Caki2 (cell line): ENCODE measurements at regions not wholly inside any gene's neighbourhood (a gene's known extent, or its start where the extent isn't known, plus 50 kb on each side); places are given as distances from the start of the nearest gene placed in this dataset.
"Not testable (repeated sequence)": the region's sequence is repeated elsewhere in the genome, so short reads cannot be mapped to it uniquely, and the experiment has no call there.

Experiments used
- DNase-seq: peaks from one replicate; pipeline ENCODE4 v3.0.0-alpha.2; 2015; ENCODE audit warnings: low read depth
- in situ Hi-C: cut with HindIII; loops from 2 replicates; pipeline ENCODE4 v1.10.0; 2016; ENCODE audit warnings: low sequenced_read_pairs, low pct_unique_long_range_greater_than_20kb, mixed read lengths

DNA sequence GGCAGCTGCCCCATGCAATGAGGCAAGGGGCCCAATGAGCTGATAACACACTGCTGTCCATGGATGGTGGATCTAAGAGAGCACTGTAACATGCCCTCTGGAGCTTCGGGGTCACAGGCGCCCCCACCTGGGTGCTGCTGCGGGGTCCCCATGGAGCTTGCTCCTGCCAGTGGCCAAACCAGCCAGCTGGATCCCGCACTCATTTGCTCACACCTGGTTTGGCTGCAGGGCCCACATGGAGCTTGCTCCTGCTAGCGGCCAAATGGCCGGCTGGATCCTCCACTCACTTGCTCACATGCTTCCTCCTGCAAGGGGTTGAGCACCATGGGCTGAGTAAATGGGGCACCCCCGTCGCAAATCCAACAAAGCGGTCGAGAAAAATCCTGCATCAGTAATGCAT, 68.3 kb upstream of the ARL15 start:
- no peak for DNase-seq
- in situ Hi-C loops = no loop called here

DNA sequence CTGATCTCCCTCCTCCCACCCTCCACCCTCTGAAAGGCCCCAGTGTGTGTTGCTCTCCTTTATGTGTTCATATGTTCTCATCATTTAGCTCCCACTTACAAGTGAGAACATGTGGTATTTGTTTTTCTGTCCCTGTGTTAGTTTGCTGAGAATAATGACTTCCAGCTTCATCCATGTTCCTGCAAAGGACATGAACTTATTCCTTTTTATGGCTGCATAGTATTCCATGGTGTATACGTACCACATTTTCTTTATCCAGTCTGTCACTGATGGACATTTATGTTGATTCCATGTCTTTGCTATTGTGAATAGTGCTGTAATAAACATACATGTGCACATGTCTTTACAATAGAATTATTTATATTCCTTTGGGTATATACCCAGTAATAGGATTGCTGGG, 67.0 kb upstream of the ARL15 start:
- in situ Hi-C loops, DNase-seq: not testable (repeated sequence)

GRCh38 chr5:54370982-54371381, 60.6 kb upstream of the ARL15 start:
- DNase-seq = no peak
- in situ Hi-C loops = no loop called here

DNA sequence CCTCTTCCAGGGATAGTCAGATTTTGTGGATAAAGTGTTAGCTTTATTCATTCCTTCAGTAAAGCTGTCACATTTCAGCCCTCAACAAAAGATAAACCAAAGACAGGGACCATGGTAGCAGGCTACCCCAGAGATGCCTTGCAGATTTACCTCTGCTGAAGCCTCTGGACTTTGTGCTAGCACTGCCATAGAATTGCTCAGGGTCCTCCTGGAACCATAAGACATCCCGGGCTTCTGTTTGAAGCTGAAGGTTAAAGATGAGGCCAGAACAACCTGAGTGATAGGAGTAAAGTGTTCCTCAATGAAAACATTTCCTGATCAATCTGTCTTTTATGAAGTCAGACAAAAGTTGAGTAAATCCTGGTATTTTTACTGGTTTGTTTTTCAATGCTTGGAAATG, 57.5 kb upstream of the ARL15 start:
- in situ Hi-C loops = no loop called here
- DNase-seq = no peak

DNA sequence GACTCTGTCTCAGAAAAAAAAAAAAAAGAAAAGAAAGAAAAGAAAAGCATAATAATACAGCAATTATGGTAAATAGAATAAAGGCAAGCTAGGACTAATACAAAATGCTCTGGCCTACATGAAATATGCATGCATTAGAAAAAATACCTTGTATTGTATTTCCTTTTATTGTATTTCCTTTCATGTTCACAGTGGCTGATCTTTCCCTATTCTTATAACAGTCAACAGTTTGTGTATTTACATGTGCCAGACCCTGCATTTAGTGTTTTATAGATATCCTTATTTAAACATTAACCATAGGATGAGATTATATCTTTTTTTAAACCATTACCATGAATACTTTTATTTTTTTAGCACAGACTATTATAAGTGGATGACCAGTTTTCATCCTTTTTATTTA, 56.3 kb upstream of the ARL15 start:
- no peak for DNase-seq
- in situ Hi-C loops = no loop called here

DNA sequence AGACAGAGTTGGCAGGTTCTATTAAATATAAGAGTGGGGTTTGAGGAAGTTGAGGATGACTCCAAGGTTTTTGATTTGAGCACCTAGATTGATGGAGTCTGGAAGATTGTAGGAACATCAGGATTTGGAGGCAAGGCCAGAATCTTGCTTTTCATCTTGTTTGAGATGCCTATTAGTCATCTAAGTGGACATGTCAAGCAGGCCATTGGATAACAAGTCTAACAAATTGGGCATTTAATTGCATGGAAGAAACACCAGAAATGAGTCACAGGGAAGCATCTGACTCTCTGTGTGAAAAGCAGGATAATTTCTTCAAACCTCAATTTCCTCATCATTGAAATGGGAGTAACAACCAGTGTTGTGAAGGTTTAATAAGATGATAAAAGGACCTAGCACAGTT, 53.3 kb upstream of the ARL15 start:
- in situ Hi-C loops = no loop called here
- DNase-seq = no peak

- no peak for DNase-seq
- in situ Hi-C loops = no loop called here
These were observed 52.7 kb upstream of the ARL15 start for GRCh38 chr5:54362992-54363625.

GRCh38 chr5:54362434-54362833, 52.1 kb upstream of the ARL15 start:
- DNase-seq = no peak

GRCh38 chr5:54361691-54362411, 51.5 kb upstream of the ARL15 start:
- in situ Hi-C loops = no loop called here
- no peak for DNase-seq

More at GRCh38 chr5:54362434-54362833, 52.1 kb upstream of the ARL15 start:
- in situ Hi-C loops = no loop called here

GRCh38 chr5:54360925-54361662, 50.7 kb upstream of the ARL15 start:
- DNase-seq = no peak
- in situ Hi-C loops = no loop called here
